Pons (tissue), 1 donor: ENCODE measurements at regions not wholly inside any gene's neighbourhood (a gene's known extent, or its start where the extent isn't known, plus 50 kb on each side); places are given as distances from the start of the nearest gene placed in this dataset.

Source experiments
- DNase-seq: peaks from one replicate; pipeline ENCODE4 v3.0.0-alpha.2; 2016; ENCODE audit warnings: low spot score

DNA sequence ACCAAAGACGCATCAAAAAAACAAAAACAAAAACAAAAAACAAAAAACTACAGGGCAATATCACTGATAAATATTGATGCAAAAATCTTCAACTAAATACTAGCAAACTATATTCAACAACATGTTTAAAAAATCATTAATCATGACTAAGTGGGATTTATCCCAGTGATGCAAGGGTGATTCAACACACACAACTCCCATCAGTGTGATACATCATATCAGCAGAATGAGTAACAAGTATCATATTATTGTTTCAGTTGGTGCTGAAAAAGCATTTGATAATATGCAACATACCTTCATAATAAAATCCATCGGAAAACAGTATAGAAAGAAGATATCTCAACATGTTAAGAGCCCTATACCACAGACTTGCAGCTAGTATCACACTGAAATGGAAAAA, 953.0 kb downstream of the AMY1C start:
- no peak for DNase-seq

DNA sequence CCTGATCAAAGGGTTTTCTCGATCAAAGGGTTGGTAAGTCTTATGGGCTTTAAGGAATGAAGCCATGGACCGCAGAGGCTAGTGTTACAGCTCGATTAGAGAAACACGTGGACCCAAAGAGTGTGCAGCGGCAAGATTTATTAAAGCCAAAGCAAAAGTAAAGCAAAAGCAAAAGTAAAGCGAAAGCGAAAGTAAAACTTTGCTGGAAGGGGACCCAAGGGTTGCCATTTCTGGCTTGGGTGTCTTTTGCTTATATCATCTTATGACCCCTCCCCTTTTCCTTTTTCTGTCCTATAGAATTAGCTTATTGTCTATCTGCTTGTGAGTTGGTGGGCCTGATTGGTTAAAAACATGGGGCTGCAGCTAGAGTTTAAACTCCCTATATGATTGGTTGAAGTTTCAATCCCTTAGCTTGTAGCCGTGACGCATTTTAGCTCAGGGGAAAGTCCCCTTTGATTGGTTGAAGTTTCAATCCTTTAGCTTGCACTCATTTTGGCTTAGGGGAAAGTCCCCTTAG, 957.0 kb downstream of the AMY1C start:
- no peak for DNase-seq

- DNase-seq: no peak
These were observed 969.1 kb downstream of the AMY1C start for GRCh38 chr1:104718752-104719151.

DNA sequence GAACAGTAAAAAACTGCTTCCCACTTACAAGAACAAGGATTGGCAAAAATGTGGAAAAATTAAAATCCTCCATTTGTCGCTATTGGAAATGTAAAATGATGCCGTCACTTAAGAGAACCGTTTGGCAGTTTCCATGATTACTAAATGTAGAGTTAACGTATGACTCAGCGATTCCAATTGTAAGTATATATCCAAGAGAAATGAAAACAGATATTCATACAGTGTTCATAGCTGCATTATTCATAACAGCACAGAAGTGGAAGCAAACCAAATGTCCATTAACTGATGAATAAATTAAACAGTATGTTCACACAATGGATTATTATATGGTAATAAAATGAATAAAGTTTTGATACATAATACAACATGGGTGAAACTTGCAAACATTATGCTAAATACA, 971.0 kb downstream of the AMY1C start:
- no peak for DNase-seq

DNA sequence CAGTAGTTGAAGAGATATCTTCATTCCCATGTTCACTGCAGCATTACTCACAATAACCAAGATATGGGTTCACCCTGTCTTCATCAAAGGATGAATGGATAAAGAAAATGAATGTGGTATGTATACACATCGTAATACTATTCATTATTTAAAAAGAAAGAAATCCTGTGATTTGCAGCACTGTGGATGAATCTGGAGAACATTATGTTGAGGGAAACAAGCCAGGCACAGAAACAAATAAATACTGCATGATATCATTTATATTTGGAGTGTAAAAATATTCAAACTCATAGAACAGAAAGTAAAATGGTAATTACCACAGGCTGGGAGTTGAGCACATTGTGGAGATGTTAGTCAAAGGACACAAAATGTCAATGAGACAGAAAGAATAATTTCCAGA, 977.2 kb downstream of the AMY1C start:
- DNase-seq: no peak

GRCh38 chr1:104733866-104734265, 984.2 kb downstream of the AMY1C start:
- DNase-seq: no peak

GRCh38 chr1:104745875-104746274, 996.2 kb downstream of the AMY1C start:
- DNase-seq: no peak

GRCh38 chr1:104746994-104747393, 997.3 kb downstream of the AMY1C start:
- DNase-seq: no peak

- DNase-seq: peak; percentile 46
These were observed 1010.3 kb downstream of the AMY1C start for GRCh38 chr1:104760017-104760416.

GRCh38 chr1:104761961-104762570, 1012.4 kb downstream of the AMY1C start:
- no peak for DNase-seq

- DNase-seq: no peak
These were observed 1015.4 kb downstream of the AMY1C start for GRCh38 chr1:104765085-104765484.

- DNase-seq: no peak
These were observed 1018.8 kb downstream of the AMY1C start for GRCh38 chr1:104768466-104768865.

- peak; percentile 44 for DNase-seq
These were observed 1030.9 kb downstream of the AMY1C start for GRCh38 chr1:104780470-104781078.

DNA sequence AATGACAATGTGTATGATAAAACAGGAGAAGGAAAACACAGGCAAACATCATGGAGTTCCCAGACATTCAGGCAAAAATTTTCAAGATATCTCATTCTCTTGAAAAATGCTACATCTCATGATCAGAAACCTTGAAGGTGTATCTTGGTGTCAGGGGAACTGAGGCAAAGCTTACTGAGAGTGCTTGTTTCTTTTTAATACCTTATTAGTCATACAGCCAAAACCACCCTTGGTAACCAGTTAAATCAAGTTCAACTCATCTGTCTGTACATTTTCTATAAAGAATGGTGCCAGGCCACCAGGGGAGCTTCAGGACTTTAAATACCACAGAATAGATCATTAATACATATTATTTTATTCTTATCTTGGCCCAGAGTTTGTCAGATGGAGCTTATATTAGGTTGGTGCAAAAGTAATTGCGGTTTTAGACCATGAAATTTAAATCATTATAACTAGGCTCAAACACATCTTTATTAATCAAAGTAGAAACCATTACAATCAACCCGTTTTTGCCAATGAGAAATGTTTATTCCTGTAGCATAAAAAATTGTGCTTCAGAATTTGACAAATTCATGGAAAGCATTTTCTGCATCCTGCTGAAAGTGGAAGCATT, 1036.0 kb downstream of the AMY1C start:
- no peak for DNase-seq

DNA sequence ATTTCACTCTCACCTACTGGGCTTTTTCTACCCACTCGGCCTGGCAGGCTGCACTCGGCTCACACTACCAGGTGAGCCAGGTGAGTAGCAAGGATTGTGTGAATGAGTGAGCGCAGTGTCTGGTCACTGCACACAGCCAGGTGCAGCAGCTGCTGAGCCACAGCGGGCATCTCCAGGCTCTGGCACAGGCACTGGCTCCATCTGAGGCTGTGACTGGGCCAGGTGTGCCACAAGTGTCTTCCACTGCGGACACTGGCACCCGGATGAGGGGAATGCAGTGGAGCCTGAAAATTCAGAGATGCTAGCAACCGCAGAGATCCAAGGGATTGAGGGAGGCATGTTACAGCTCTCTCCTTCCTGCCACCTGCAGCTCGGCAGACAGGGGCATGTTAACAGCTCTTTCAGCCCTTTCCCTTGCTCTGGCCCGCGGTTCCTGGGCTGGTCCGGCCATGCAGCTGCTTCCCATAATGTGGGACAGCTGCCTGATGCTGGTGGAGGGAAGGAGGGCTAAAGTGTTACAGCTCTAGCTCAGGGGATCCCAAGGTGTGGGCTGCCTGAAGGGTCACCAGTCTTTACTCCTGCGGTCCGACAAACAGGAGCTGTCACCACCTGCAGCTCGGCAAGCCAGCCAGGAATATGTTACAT, 1038.3 kb downstream of the AMY1C start:
- no peak for DNase-seq

DNA sequence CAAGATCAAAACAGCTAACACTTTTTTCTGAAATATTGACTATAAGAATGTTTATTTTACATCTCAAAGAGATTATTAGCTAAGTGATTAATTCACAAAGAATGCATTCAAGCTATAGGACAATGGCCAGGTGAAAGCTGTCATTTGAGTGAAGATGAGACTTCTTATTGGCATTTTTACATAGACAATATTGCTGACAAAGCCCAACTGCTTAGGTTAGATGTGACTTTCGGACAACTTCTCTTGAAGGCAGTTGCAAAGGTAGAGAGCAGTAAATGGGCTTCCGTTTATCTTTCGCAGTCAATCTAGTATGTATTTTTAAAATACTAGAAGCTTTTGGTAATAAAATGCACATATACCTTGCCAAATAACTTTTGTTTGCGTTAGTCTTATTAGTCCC, 1041.3 kb downstream of the AMY1C start:
- no peak for DNase-seq

GRCh38 chr1:104794035-104794434, 1044.3 kb downstream of the AMY1C start:
- DNase-seq: no peak

DNA sequence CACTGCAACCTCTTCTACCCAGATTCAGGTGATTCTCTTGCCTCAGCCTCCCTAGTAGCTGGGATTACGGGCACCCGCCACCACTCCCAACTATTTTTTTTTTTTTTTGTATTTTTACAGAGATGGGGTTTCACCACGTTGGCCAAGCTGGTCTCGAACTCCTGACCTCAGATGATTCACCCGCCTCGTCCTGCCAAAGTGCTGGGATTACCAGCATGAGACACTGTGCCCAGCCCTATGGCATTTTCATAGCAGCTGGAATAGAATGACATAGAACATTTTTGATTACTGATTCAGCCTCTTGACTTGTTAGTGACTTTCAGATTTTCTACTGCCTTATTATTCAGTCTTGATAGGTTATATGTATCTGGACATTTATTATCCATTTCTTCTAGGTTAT, 1046.2 kb downstream of the AMY1C start:
- no peak for DNase-seq

- no peak for DNase-seq
These were observed 1048.3 kb downstream of the AMY1C start for GRCh38 chr1:104797982-104798381.

GRCh38 chr1:104801344-104801743, 1051.6 kb downstream of the AMY1C start:
- DNase-seq: no peak

- no peak for DNase-seq
These were observed 1054.4 kb downstream of the AMY1C start for GRCh38 chr1:104804147-104804546.

GRCh38 chr1:104807590-104807989, 1057.9 kb downstream of the AMY1C start:
- DNase-seq: no peak

DNA sequence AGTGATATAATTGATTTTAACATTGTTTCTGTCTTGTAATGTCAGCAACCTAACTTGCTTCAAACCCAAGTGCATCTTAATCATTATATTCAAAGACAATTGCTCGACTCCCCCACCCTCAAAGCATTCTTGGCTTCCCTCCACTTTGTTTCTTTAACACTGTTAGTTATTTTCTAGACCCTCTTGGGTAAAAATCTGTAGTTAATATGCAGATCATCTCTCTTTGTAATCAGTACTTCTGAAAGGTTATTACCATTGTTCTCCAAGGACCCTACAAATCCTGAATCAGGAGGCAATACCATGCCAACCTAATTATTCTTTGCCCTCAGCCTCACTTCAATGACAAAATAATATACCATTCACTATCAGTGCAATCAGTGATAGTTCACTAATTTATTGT, 1075.7 kb downstream of the AMY1C start:
- no peak for DNase-seq
